CD4-positive, alpha-beta T cell treated with Interleukin-21 for 1 hour (primary cell): ENCODE measurements at regions not wholly inside any gene's neighbourhood (a gene's known extent, or its start where the extent isn't known, plus 50 kb on each side); places are given as distances from the start of the nearest gene placed in this dataset.

Experiments used
- DNase-seq: peaks from one replicate; pipeline ENCODE4 v3.0.0-alpha.2; 2020

- no peak for DNase-seq
Measured at GRCh38 chr4:22336822-22337221, 179.0 kb downstream of the ADGRA3 start.

- DNase-seq: no peak
Measured at GRCh38 chr4:22334155-22334554, 181.7 kb downstream of the ADGRA3 start.

- no peak for DNase-seq
Measured at GRCh38 chr4:22324422-22324821, 191.4 kb downstream of the ADGRA3 start.

GRCh38 chr4:22323691-22324090 is 192.2 kb downstream of the ADGRA3 start:
- no peak for DNase-seq

- DNase-seq: no peak
Measured at GRCh38 chr4:22322996-22323395, 192.9 kb downstream of the ADGRA3 start.

GRCh38 chr4:22315628-22316027 is 200.2 kb downstream of the ADGRA3 start:
- DNase-seq: no peak

- no peak for DNase-seq
Measured at GRCh38 chr4:22313976-22314375, 201.9 kb downstream of the ADGRA3 start.

- DNase-seq: no peak
Measured at GRCh38 chr4:22312113-22312512, 203.8 kb downstream of the ADGRA3 start.

GRCh38 chr4:22301253-22301652 is 214.6 kb downstream of the ADGRA3 start:
- DNase-seq: no peak

- no peak for DNase-seq
Measured at GRCh38 chr4:22299678-22300077, 216.2 kb downstream of the ADGRA3 start.

- no peak for DNase-seq
Measured at GRCh38 chr4:22287631-22288030, 228.2 kb downstream of the ADGRA3 start.

- no peak for DNase-seq
Measured at GRCh38 chr4:22268350-22269025, 247.4 kb downstream of the ADGRA3 start.

- no peak for DNase-seq
Measured at GRCh38 chr4:22264261-22264660, 251.6 kb downstream of the ADGRA3 start.

GRCh38 chr4:22253431-22253830 is 262.4 kb downstream of the ADGRA3 start:
- DNase-seq: no peak

GRCh38 chr4:22246847-22247246 is 269.0 kb downstream of the ADGRA3 start:
- no peak for DNase-seq

GRCh38 chr4:22245294-22245693 is 270.6 kb downstream of the ADGRA3 start:
- DNase-seq: no peak

GRCh38 chr4:22241415-22241814 is 274.5 kb downstream of the ADGRA3 start:
- peak; percentile 9 for DNase-seq

- DNase-seq: no peak
Measured at GRCh38 chr4:22240814-22241213, 275.1 kb downstream of the ADGRA3 start.

- no peak for DNase-seq
Measured at GRCh38 chr4:22238742-22239141, 277.1 kb downstream of the ADGRA3 start.

- DNase-seq: no peak
Measured at GRCh38 chr4:22237846-22238494, 277.9 kb downstream of the ADGRA3 start.

GRCh38 chr4:22237155-22237751 is 278.6 kb downstream of the ADGRA3 start:
- peak; percentile 41 for DNase-seq

GRCh38 chr4:22235698-22236097 is 280.2 kb downstream of the ADGRA3 start:
- DNase-seq: no peak

GRCh38 chr4:22233230-22233629 is 282.6 kb downstream of the ADGRA3 start:
- no peak for DNase-seq

- DNase-seq: no peak
Measured at GRCh38 chr4:22220965-22221364, 272.4 kb upstream of the KCNIP4 start.
